Smooth muscle cell (in vitro differentiated cells): ENCODE measurements at regions not wholly inside any gene's neighbourhood (a gene's known extent, or its start where the extent isn't known, plus 50 kb on each side); places are given as distances from the start of the nearest gene placed in this dataset.

Experiments used
- DNase-seq: peaks from one replicate; lab custom pipeline; 2025; ENCODE audit not compliant: unreplicated experiment; lab: John Stamatoyannopoulos, UW
- H2AFZ ChIP-seq: fragments of 200-600 bp; sonication (generic); 2 replicates; pipeline ENCODE4 v1.6.0; 2016; ENCODE audit warnings: antibody characterized with exemption, low read depth, mild to moderate bottlenecking
- H3F3A ChIP-seq: fragments of 200-600 bp; sonication (generic); 2 replicates; pipeline ENCODE4 v1.6.0; 2017; ENCODE audit warnings: antibody characterized with exemption, low read depth
- H3K27ac ChIP-seq: fragments of 200-600 bp; sonication (generic); 2 replicates; pipeline ENCODE4 v1.5.1; 2016; ENCODE audit warnings: low read depth, mild to moderate bottlenecking
- H3K27me3 ChIP-seq: fragments of 200-600 bp; sonication (generic); 2 replicates; pipeline ENCODE4 v1.6.1; 2016; ENCODE audit warnings: low read depth, mild to moderate bottlenecking
- H3K36me3 ChIP-seq: fragments of 200-600 bp; sonication (generic); 2 replicates; pipeline ENCODE4 v1.5.1; 2016; ENCODE audit warnings: low read depth
- H3K4me1 ChIP-seq: fragments of 200-600 bp; sonication (generic); 2 replicates; pipeline ENCODE4 v1.5.1; 2016; ENCODE audit warnings: low read depth
- H3K4me2 ChIP-seq: fragments of 200-600 bp; sonication (generic); 2 replicates; pipeline ENCODE4 v1.6.0; 2016; ENCODE audit warnings: mild to moderate bottlenecking
- H3K4me3 ChIP-seq: fragments of 200-600 bp; sonication (generic); 2 replicates; pipeline ENCODE4 v1.5.1; 2016; ENCODE audit warnings: mild to moderate bottlenecking
- H3K79me2 ChIP-seq: fragments of 200-600 bp; sonication (generic); 2 replicates; pipeline ENCODE4 v1.6.0; 2016; ENCODE audit warnings: low read depth, mild to moderate bottlenecking
- H3K9ac ChIP-seq: fragments of 200-600 bp; sonication (generic); 2 replicates; pipeline ENCODE4 v1.6.0; 2016; ENCODE audit warnings: low read depth
- H3K9me3 ChIP-seq: fragments of 200-600 bp; sonication (generic); replicated peaks from 2 replicates; pipeline ENCODE4 v1.5.1; 2016; ENCODE audit warnings: low read depth
- H4K20me1 ChIP-seq: fragments of 200-600 bp; sonication (generic); 2 replicates; pipeline ENCODE4 v1.6.0; 2016; ENCODE audit warnings: low read depth
- CTCF ChIP-seq: fragments of 200-600 bp; sonication (generic); IDR thresholded peaks from 2 replicates; pipeline ENCODE4 v1.5.1; 2017; ENCODE audit warnings: borderline replicate concordance, mild to moderate bottlenecking, antibody characterized with exemption; ENCODE audit not compliant: insufficient read depth, poor library complexity, severe bottlenecking
- WGBS: methylation state at CpG from one replicate; pipeline ENCODE4 v1.1.7; 2016; ENCODE audit warnings: low lambda C conversion rate; 5-methylcytosine and 5-hydroxymethylcytosine counted together

- no peak overlapping the region for H2AFZ ChIP-seq
- no peak for DNase-seq
- no peak overlapping the region for H3K9ac ChIP-seq
- H4K20me1 ChIP-seq, result no peaks in the 10 kb centered on the region
- H3K27me3 ChIP-seq, result no peaks in the 10 kb centered on the region
- H3F3A ChIP-seq, result no peaks in the 10 kb centered on the region
- TF ChIP-seq CTCF, result no peak
- 32% methylated on average over 5 of the region's 5 CpGs for WGBS
- no peak overlapping the region for H3K4me2 ChIP-seq
- no peaks in the 10 kb centered on the region for H3K79me2 ChIP-seq
- no peak overlapping the region for H3K4me3 ChIP-seq
- H3K36me3 ChIP-seq, result no peaks in the 10 kb centered on the region
- H3K9me3 ChIP-seq, result no peaks in the 10 kb centered on the region
- H3K4me1 ChIP-seq, result no peaks in the 10 kb centered on the region
- no peak overlapping the region for H3K27ac ChIP-seq
These were observed 406.2 kb downstream of the NUP35 start for GRCh38 chr2:183530333-183530901.

- Histone ChIP-seq H2AFZ (no peak overlapping the region), H3K4me2 (peak overlapping the region; percentile 42), H3F3A (no peaks in the 10 kb centered on the region), H3K4me1 (no peaks in the 10 kb centered on the region), H3K27ac (no peak overlapping the region), H3K36me3 (no peaks in the 10 kb centered on the region), H3K4me3 (no peak overlapping the region), H3K9me3 (no peaks in the 10 kb centered on the region), H4K20me1 (no peaks in the 10 kb centered on the region), H3K27me3 (no peaks in the 10 kb centered on the region), H3K9ac (no peak overlapping the region), H3K79me2 (no peaks in the 10 kb centered on the region)
- WGBS, result 8% methylated on average over 3 of the region's 3 CpGs
- no peak for TF ChIP-seq CTCF
- no peak for DNase-seq
These were observed 408.3 kb downstream of the NUP35 start for GRCh38 chr2:183532514-183532913.

- H3F3A ChIP-seq, result no peaks in the 10 kb centered on the region
- no peak for DNase-seq
These were observed 408.8 kb downstream of the NUP35 start for GRCh38 chr2:183533021-183533420.

More at GRCh38 chr2:183533021-183533420, 408.8 kb downstream of the NUP35 start:
- no peaks in the 10 kb centered on the region for H3K27me3 ChIP-seq
- no peak for TF ChIP-seq CTCF
- H3K36me3 ChIP-seq, result no peaks in the 10 kb centered on the region
- H2AFZ ChIP-seq, result no peak overlapping the region
- H3K27ac ChIP-seq, result no peak overlapping the region
- no peak overlapping the region for H3K9ac ChIP-seq
- 49% methylated on average over 2 of the region's 2 CpGs for WGBS
- no peak overlapping the region for H3K4me3 ChIP-seq
- H4K20me1 ChIP-seq, result no peaks in the 10 kb centered on the region
- H3K4me1 ChIP-seq, result no peaks in the 10 kb centered on the region
- H3K79me2 ChIP-seq, result no peaks in the 10 kb centered on the region
- no peaks in the 10 kb centered on the region for H3K9me3 ChIP-seq
- H3K4me2 ChIP-seq, result no peak overlapping the region
